GM21576 (cell line): ENCODE measurements at regions not wholly inside any gene's neighbourhood (a gene's known extent, or its start where the extent isn't known, plus 50 kb on each side); places are given as distances from the start of the nearest gene placed in this dataset.
"Not testable (repeated sequence)": the region's sequence is repeated elsewhere in the genome, so short reads cannot be mapped to it uniquely, and the experiment has no call there.

Source experiments
- ATAC-seq: cut with Tn5 transposase; IDR thresholded peaks from one replicate; pipeline ENCODE4 v1.9.1; 2021; ENCODE audit warnings: mild to moderate bottlenecking, moderate library complexity; ENCODE audit not compliant: unreplicated experiment

GRCh38 chr19:27966390-27966816, 1246.5 kb downstream of the UQCRFS1 start:
- no peak for ATAC-seq

- ATAC-seq: no peak
These were observed 1248.8 kb downstream of the UQCRFS1 start for GRCh38 chr19:27964185-27964584.

GRCh38 chr19:27962264-27962663, 1250.7 kb downstream of the UQCRFS1 start:
- ATAC-seq: no peak

- no peak for ATAC-seq
These were observed 1257.2 kb downstream of the UQCRFS1 start for GRCh38 chr19:27955485-27956480.

GRCh38 chr19:27942607-27943006, 1270.3 kb downstream of the UQCRFS1 start:
- not testable (repeated sequence) for ATAC-seq

GRCh38 chr19:27936139-27936538, 1276.8 kb downstream of the UQCRFS1 start:
- ATAC-seq: no peak

GRCh38 chr19:27935669-27936068, 1277.3 kb downstream of the UQCRFS1 start:
- no peak for ATAC-seq

GRCh38 chr19:27929399-27929798, 1283.6 kb downstream of the UQCRFS1 start:
- ATAC-seq: no peak

GRCh38 chr19:27925202-27925601, 1287.7 kb downstream of the UQCRFS1 start:
- ATAC-seq: no peak

- no peak for ATAC-seq
These were observed 1290.0 kb downstream of the UQCRFS1 start for GRCh38 chr19:27922970-27923369.

GRCh38 chr19:27920774-27921173, 1292.2 kb downstream of the UQCRFS1 start:
- ATAC-seq: no peak

GRCh38 chr19:27918818-27919217, 1294.1 kb downstream of the UQCRFS1 start:
- no peak for ATAC-seq

- no peak for ATAC-seq
These were observed 1301.6 kb downstream of the UQCRFS1 start for GRCh38 chr19:27911122-27911898.

GRCh38 chr19:27909861-27910260, 1303.1 kb downstream of the UQCRFS1 start:
- no peak for ATAC-seq

GRCh38 chr19:27909185-27909840, 1303.6 kb downstream of the UQCRFS1 start:
- ATAC-seq: no peak

- ATAC-seq: no peak
These were observed 1306.9 kb downstream of the UQCRFS1 start for GRCh38 chr19:27906081-27906480.

- no peak for ATAC-seq
These were observed 1307.9 kb downstream of the UQCRFS1 start for GRCh38 chr19:27905074-27905473.

GRCh38 chr19:27901078-27901477, 1311.9 kb downstream of the UQCRFS1 start:
- no peak for ATAC-seq

GRCh38 chr19:27896091-27896490, 1316.9 kb downstream of the UQCRFS1 start:
- no peak for ATAC-seq

GRCh38 chr19:27894906-27895754, 1317.8 kb downstream of the UQCRFS1 start:
- ATAC-seq: no peak
